ENCODE measurements at regions not wholly inside any gene's neighbourhood (a gene's known extent, or its start where the extent isn't known, plus 50 kb on each side); places are given as distances from the start of the nearest gene placed in this dataset.
A peak's percentile ranks its signal among the peaks of the same experiment; 100 is the strongest.

DNA sequence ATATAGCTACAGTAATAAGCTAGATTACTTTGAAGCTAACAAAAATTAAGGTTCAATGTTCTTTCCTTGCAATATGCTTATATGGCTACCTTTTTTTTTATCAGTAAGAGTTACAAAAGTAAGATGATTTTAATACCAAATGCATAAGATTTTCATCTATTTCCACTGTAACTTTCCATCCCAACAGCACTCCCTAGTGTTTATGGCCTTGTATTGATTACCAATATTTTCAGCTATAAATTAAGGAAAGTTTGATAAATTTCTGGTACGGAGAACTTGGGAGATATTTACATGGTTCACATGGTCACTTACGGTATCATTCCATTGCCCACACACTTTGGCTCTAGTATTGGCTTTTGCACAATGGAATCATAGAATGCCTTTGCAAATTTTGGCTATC, 448.9 kb upstream of the PABPC4L start:
- intact Hi-C loops (cut with micrococcal nuclease): no loop called here
- Histone ChIP-seq H3K27ac (ENCODE audit: low read depth, low read length) (no peak overlapping the region), H3K9me3 (ENCODE audit: control insufficient read depth in 1 of 2, low read length in 2 of 2) (no peaks in the 10 kb centered on the region), H3K4me3 (ENCODE audit: low read length in 2 of 2) (no peak overlapping the region), H3K36me3 (ENCODE audit: insufficient read depth, low read length) (no peaks in the 10 kb centered on the region), H3K4me1 (ENCODE audit: insufficient read depth, low read length) (no peaks in the 10 kb centered on the region), H3K27me3 (ENCODE audit: insufficient read depth, low read length) (no peaks in the 10 kb centered on the region)
- CTCF ChIA-PET (ENCODE audit: partially characterized antibody): no interaction called here
- H3K36me3 Mint-ChIP-seq: no peaks in the 10 kb centered on the region
- H3K4me3 Mint-ChIP-seq: no peak overlapping the region
- no peak overlapping the region for H3K27ac Mint-ChIP-seq
- no peaks in the 10 kb centered on the region for H3K27me3 Mint-ChIP-seq
- no peaks in the 10 kb centered on the region for H3K4me1 Mint-ChIP-seq
- DNase-seq: no peak
- POLR2A ChIA-PET (ENCODE audit: partially characterized antibody): no interaction called here
- H3K9me3 Mint-ChIP-seq: peaks cover 0 to 5% (median 1%) of the 10 kb centered on the region in 8 donors

GRCh38 chr4:134645778-134646177, 444.2 kb upstream of the PABPC4L start:
- CTCF ChIA-PET (ENCODE audit: partially characterized antibody): no interaction called here
- no peaks in the 10 kb centered on the region for H3K27me3 ChIP-seq (ENCODE audit: insufficient read depth, low read length)
- H3K27ac ChIP-seq (ENCODE audit: low read depth, low read length): no peak overlapping the region
- DNase-seq: no peak
- intact Hi-C loops (cut with micrococcal nuclease): no loop called here
- Mint-ChIP-seq H3K4me1 (no peaks in the 10 kb centered on the region), H3K27ac (no peak overlapping the region), H3K36me3 (no peaks in the 10 kb centered on the region), H3K4me3 (no peak overlapping the region), H3K27me3 (no peaks in the 10 kb centered on the region), H3K9me3 (peaks cover 0 to 11% (median 5%) of the 10 kb centered on the region in 8 donors)
- no peak overlapping the region for H3K4me3 ChIP-seq (ENCODE audit: low read length in 2 of 2)
- H3K4me1 ChIP-seq (ENCODE audit: insufficient read depth, low read length): no peaks in the 10 kb centered on the region
- H3K36me3 ChIP-seq (ENCODE audit: insufficient read depth, low read length): no peaks in the 10 kb centered on the region
- H3K9me3 ChIP-seq (ENCODE audit: control insufficient read depth in 1 of 2, low read length in 2 of 2): no peaks in the 10 kb centered on the region
- POLR2A ChIA-PET (ENCODE audit: partially characterized antibody): no interaction called here

DNA sequence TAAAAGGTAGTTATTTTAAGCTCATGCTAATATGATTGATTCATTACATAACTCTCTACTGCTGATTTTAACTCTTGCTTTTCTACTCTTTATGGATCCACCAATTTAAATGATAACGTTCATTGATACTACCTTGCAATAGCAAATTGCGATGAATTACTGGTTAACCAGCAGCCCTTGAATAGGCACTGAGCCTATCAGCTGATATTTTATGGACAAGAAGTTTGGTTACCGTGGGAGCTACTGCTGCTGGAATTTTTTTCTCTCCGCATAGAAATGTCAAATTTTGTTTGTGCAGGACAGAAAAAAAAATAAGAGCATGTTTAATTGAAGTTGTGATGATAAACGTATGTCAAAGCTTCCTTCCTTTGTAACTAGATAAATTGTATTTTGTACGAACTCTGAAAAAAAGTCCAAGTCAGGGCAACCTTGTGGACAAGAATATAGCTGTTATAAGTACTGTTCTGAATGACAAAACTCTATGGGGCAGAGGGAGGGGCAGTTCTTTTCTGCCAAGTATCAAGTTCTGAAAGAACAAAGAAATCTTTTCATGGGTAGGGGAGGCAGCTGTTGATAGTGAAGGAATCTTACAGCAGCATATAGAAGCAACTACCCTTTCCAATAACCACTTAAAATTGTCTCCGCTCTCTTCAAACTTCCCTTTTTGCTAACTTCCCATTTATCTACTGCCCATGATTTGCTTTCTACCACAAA, 434.9 kb upstream of the PABPC4L start:
- Mint-ChIP-seq H3K27me3 (no peaks in the 10 kb centered on the region), H3K4me3 (no peak overlapping the region), H3K36me3 (no peaks in the 10 kb centered on the region), H3K27ac (no peak overlapping the region), H3K4me1 (no peaks in the 10 kb centered on the region), H3K9me3 (peaks cover 0 to 11% (median 4%) of the 10 kb centered on the region in 8 donors)
- Histone ChIP-seq H3K36me3 (ENCODE audit: insufficient read depth, low read length) (no peaks in the 10 kb centered on the region), H3K27ac (ENCODE audit: low read depth, low read length) (no peak overlapping the region), H3K4me3 (ENCODE audit: low read length in 2 of 2) (no peak overlapping the region), H3K27me3 (ENCODE audit: insufficient read depth, low read length) (no peaks in the 10 kb centered on the region), H3K9me3 (ENCODE audit: control insufficient read depth in 1 of 2, low read length in 2 of 2) (no peaks in the 10 kb centered on the region), H3K4me1 (ENCODE audit: insufficient read depth, low read length) (no peaks in the 10 kb centered on the region)
- POLR2A ChIA-PET (ENCODE audit: partially characterized antibody): no interaction called here
- intact Hi-C loops (cut with micrococcal nuclease): no loop called here
- CTCF ChIA-PET (ENCODE audit: partially characterized antibody): no interaction called here
- no peak for DNase-seq

DNA sequence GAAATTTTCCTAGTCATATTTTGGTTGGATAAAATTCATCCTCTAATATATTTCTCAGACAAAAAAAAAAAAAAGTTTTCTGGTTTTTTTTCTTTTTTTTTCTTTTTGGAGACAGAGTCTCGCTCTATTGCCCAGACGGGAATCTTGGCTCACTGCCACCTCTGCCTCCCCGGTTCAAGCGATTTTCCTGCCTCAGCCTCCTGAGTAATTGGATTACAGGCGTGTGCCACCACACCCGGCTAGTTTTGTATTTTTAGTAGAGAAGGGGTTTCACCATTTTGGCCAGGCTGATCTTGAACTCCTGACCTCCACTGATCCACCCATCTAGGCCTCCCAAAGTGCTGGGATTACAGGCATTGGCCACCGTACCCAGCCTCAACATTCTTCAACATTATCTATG, 432.7 kb upstream of the PABPC4L start:
- no peak for DNase-seq
- H3K27me3 ChIP-seq (ENCODE audit: insufficient read depth, low read length): no peaks in the 10 kb centered on the region
- ChIA-PET CTCF (ENCODE audit: partially characterized antibody) (no interaction called here), POLR2A (ENCODE audit: partially characterized antibody) (no interaction called here)
- peak overlapping the region in 1 of 7 donors; percentile 29 for H3K27ac Mint-ChIP-seq
- H3K36me3 ChIP-seq (ENCODE audit: insufficient read depth, low read length): no peaks in the 10 kb centered on the region
- H3K27ac ChIP-seq (ENCODE audit: low read depth, low read length): no peak overlapping the region
- intact Hi-C loops (cut with micrococcal nuclease): no loop called here
- H3K4me3 ChIP-seq (ENCODE audit: low read length in 2 of 2): no peak overlapping the region
- H3K4me1 Mint-ChIP-seq: no peaks in the 10 kb centered on the region
- H3K9me3 Mint-ChIP-seq: peaks cover 0 to 9% (median 4%) of the 10 kb centered on the region in 8 donors
- H3K9me3 ChIP-seq (ENCODE audit: control insufficient read depth in 1 of 2, low read length in 2 of 2): no peaks in the 10 kb centered on the region
- H3K36me3 Mint-ChIP-seq: no peaks in the 10 kb centered on the region
- H3K4me1 ChIP-seq (ENCODE audit: insufficient read depth, low read length): no peaks in the 10 kb centered on the region
- no peaks in the 10 kb centered on the region for H3K27me3 Mint-ChIP-seq
- H3K4me3 Mint-ChIP-seq: no peak overlapping the region

- H3K9me3 Mint-ChIP-seq: peaks cover 0 to 7% (median 2%) of the 10 kb centered on the region in 8 donors
- Histone ChIP-seq H3K9me3 (ENCODE audit: control insufficient read depth in 1 of 2, low read length in 2 of 2) (no peaks in the 10 kb centered on the region), H3K4me3 (ENCODE audit: low read length in 2 of 2) (no peak overlapping the region), H3K27me3 (ENCODE audit: insufficient read depth, low read length) (no peaks in the 10 kb centered on the region), H3K27ac (ENCODE audit: low read depth, low read length) (no peak overlapping the region), H3K4me1 (ENCODE audit: insufficient read depth, low read length) (no peaks in the 10 kb centered on the region), H3K36me3 (ENCODE audit: insufficient read depth, low read length) (no peaks in the 10 kb centered on the region)
- no peak overlapping the region for H3K4me3 Mint-ChIP-seq
- intact Hi-C loops (cut with micrococcal nuclease): no loop called here
- DNase-seq: no peak
- no peaks in the 10 kb centered on the region for H3K27me3 Mint-ChIP-seq
- POLR2A ChIA-PET (ENCODE audit: partially characterized antibody): no interaction called here
- H3K27ac Mint-ChIP-seq: no peak overlapping the region
- H3K36me3 Mint-ChIP-seq: no peaks in the 10 kb centered on the region
- CTCF ChIA-PET (ENCODE audit: partially characterized antibody): no interaction called here
- no peaks in the 10 kb centered on the region for H3K4me1 Mint-ChIP-seq
Observed at GRCh38 chr4:134632056-134632455, 430.5 kb upstream of the PABPC4L start.

- H3K9me3 ChIP-seq (ENCODE audit: control insufficient read depth in 1 of 2, low read length in 2 of 2): no peaks in the 10 kb centered on the region
Observed at GRCh38 chr4:134628066-134628465, 426.5 kb upstream of the PABPC4L start.

DNA sequence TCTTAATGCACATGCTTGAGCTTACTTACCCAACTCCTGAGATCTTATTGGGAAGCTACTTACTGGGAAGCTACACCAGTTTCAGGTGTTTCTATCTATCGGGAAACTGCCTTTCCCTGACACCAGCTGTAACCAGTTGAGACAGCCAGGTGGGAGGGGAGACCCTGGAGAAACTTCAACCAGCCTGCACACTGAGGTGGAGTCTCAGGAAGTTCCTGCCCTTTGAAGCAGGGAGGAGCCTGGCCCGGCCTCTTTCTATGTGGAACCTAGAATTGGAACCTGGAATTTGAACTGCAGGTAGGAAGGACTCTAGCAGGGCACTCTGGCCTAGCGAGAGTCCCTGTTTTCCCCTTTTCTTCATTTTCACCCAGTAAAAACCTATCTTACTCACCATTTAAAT, 425.8 kb upstream of the PABPC4L start:
- intact Hi-C loops (cut with micrococcal nuclease): no loop called here
- Mint-ChIP-seq H3K9me3 (peaks cover 0 to 17% (median 5%) of the 10 kb centered on the region in 8 donors), H3K27me3 (no peaks in the 10 kb centered on the region), H3K4me1 (no peaks in the 10 kb centered on the region), H3K4me3 (no peak overlapping the region), H3K27ac (no peak overlapping the region), H3K36me3 (no peaks in the 10 kb centered on the region)
- ChIA-PET CTCF (ENCODE audit: partially characterized antibody) (no interaction called here), POLR2A (ENCODE audit: partially characterized antibody) (no interaction called here)
- no peaks in the 10 kb centered on the region for H3K4me1 ChIP-seq (ENCODE audit: insufficient read depth, low read length)
- no peaks in the 10 kb centered on the region for H3K36me3 ChIP-seq (ENCODE audit: insufficient read depth, low read length)
- DNase-seq: no peak
- no peaks in the 10 kb centered on the region for H3K27me3 ChIP-seq (ENCODE audit: insufficient read depth, low read length)
- H3K27ac ChIP-seq (ENCODE audit: low read depth, low read length): no peak overlapping the region
- H3K9me3 ChIP-seq (ENCODE audit: control insufficient read depth in 1 of 2, low read length in 2 of 2): no peaks in the 10 kb centered on the region
- H3K4me3 ChIP-seq (ENCODE audit: low read length in 2 of 2): no peak overlapping the region

More at GRCh38 chr4:134628066-134628465, 426.5 kb upstream of the PABPC4L start:
- CTCF ChIA-PET (ENCODE audit: partially characterized antibody): no interaction called here
- Histone ChIP-seq H3K4me1 (ENCODE audit: insufficient read depth, low read length) (no peaks in the 10 kb centered on the region), H3K4me3 (ENCODE audit: low read length in 2 of 2) (no peak overlapping the region), H3K27ac (ENCODE audit: low read depth, low read length) (no peak overlapping the region), H3K27me3 (ENCODE audit: insufficient read depth, low read length) (no peaks in the 10 kb centered on the region), H3K36me3 (ENCODE audit: insufficient read depth, low read length) (no peaks in the 10 kb centered on the region)
- intact Hi-C loops (cut with micrococcal nuclease): no loop called here
- no peaks in the 10 kb centered on the region for H3K4me1 Mint-ChIP-seq
- no peak for DNase-seq
- H3K4me3 Mint-ChIP-seq: no peak overlapping the region
- no peak overlapping the region for H3K27ac Mint-ChIP-seq
- POLR2A ChIA-PET (ENCODE audit: partially characterized antibody): no interaction called here
- no peaks in the 10 kb centered on the region for H3K36me3 Mint-ChIP-seq
- no peaks in the 10 kb centered on the region for H3K27me3 Mint-ChIP-seq
- H3K9me3 Mint-ChIP-seq: peaks cover 0 to 14% (median 5%) of the 10 kb centered on the region in 8 donors

DNA sequence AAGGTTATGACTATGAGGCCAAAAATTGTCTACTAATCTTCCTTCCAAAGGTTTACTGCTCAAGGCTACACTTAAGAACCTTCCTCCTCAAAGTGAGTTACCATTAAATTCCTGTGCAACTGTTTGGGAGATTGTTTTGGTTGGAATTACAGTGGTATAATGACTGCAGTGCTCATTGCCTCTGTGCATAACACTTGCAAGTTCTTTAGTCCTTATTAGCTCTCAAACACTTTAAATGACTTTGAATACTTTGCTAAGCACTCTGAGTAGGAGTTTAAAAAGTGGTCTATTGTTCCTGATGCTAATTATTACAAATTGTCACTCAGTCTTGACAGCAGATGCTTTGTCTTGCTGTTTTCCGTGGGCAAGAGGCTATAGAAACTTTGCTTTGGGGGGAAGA, 422.8 kb upstream of the PABPC4L start:
- POLR2A ChIA-PET (ENCODE audit: partially characterized antibody): no interaction called here
- no peaks in the 10 kb centered on the region for H3K27me3 Mint-ChIP-seq

More for the DNA sequence above, 422.8 kb upstream of the PABPC4L start:
- no peak for DNase-seq
- Mint-ChIP-seq H3K9me3 (peaks cover 0 to 12% (median 5%) of the 10 kb centered on the region in 8 donors), H3K27ac (no peak overlapping the region), H3K4me3 (no peak overlapping the region), H3K4me1 (no peaks in the 10 kb centered on the region), H3K36me3 (no peaks in the 10 kb centered on the region)
- CTCF ChIA-PET (ENCODE audit: partially characterized antibody): no interaction called here
- Histone ChIP-seq H3K36me3 (ENCODE audit: insufficient read depth, low read length) (no peaks in the 10 kb centered on the region), H3K27me3 (ENCODE audit: insufficient read depth, low read length) (no peaks in the 10 kb centered on the region), H3K27ac (ENCODE audit: low read depth, low read length) (no peak overlapping the region), H3K9me3 (ENCODE audit: control insufficient read depth in 1 of 2, low read length in 2 of 2) (no peaks in the 10 kb centered on the region), H3K4me3 (ENCODE audit: low read length in 2 of 2) (no peak overlapping the region), H3K4me1 (ENCODE audit: insufficient read depth, low read length) (no peaks in the 10 kb centered on the region)
- intact Hi-C loops (cut with micrococcal nuclease): no loop called here
